ENCODE measurements at regions not wholly inside any gene's neighbourhood (a gene's known extent, or its start where the extent isn't known, plus 50 kb on each side); places are given as distances from the start of the nearest gene placed in this dataset.

DNA sequence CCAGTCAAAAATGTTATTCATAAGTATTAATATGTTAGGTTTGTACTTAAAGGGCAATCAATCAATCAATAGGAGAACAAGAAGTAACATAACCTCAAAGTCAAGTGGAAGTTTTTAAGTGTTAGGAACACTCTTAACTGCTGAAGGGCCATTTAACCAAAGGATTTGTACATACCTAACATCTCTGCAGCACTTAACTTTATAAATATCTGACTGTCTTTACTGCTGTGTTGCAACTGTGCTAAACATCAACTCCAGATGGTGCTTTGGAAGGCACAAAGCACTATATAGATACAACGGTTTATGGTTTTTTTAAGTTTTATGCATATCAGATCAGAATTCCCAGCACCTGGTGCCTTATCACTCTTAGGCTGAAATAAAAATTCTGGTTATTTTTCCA is 604.9 kb upstream of the PTGER4 start:
- in situ Hi-C loops (cut with MboI; ENCODE audit: low sequenced_read_pairs) = no loop called here

- in situ Hi-C loops (cut with MboI; ENCODE audit: low sequenced_read_pairs) = no loop called here
Observed at GRCh38 chr5:40073927-40074326, 605.8 kb upstream of the PTGER4 start.

GRCh38 chr5:40071870-40072269 is 607.8 kb upstream of the PTGER4 start:
- in situ Hi-C loops (cut with MboI; ENCODE audit: low sequenced_read_pairs) = no loop called here

DNA sequence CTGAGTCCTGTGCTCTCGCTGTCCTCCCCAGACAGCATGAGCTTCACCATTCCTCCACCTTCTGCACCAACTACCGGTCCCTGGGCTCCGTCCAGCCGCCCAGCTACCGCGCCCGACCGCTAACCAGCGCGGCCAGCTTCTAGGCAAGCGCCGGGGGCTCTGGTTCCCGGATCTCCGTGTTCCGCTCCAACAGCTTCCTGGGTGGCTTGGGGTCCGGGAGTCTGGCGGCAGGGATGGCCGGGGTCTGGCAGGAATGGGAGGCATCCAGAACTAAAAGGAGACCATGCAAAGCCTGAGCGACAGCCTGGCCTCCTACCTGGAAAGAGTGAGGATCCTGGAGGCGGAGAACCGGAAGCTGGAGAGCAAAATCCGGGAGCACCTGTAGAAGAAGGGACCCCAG is 613.1 kb upstream of the PTGER4 start:
- in situ Hi-C loops (cut with MboI; ENCODE audit: low sequenced_read_pairs) = no loop called here

- in situ Hi-C loops (cut with MboI; ENCODE audit: low sequenced_read_pairs) = no loop called here
Observed at GRCh38 chr5:40052808-40053207, 626.9 kb upstream of the PTGER4 start.

- in situ Hi-C loops (cut with MboI; ENCODE audit: low sequenced_read_pairs) = no loop called here
Observed at GRCh38 chr5:40046792-40047191, 622.0 kb upstream of the DAB2 start.

- in situ Hi-C loops (cut with MboI; ENCODE audit: low sequenced_read_pairs) = no loop called here
Observed at GRCh38 chr5:40045429-40045828, 620.6 kb upstream of the DAB2 start.

DNA sequence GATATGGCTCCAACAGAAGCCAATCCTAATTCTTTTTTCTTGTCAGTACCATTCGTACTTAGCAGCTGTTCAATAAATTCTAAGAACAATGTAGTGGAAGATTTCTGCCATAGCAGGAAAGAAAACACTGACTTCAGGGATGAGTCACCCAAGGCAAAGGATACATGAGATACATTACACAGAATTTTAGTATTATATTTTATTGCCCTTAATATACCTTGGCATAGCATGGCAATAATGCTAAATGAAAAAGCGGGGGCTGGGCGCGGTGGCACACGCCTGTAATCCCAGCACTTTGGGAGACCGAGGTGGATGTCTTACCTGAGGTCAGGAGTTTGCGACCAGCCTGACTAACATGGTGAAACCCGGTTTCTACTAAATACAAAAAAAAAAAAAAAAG is 619.1 kb upstream of the DAB2 start:
- in situ Hi-C loops (cut with MboI; ENCODE audit: low sequenced_read_pairs) = no loop called here

DNA sequence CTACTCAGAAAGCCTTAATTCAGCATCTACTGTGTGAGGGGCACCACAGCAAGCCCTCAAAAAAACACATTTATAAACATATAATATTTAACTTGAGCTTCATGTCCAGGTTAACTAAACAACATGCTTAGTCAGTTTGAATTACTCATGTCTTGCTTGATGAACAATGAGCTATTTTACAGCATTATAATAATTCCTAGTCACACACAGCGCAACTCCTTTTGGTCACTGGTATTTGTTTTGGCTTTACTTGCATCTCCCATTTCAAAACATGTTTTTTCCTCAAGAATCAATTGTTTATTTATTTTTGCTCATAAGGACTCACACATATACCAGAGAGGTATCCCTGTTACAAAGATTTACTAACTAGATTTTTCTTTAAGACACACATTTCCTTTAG is 616.7 kb upstream of the DAB2 start:
- in situ Hi-C loops (cut with MboI; ENCODE audit: low sequenced_read_pairs) = no loop called here

GRCh38 chr5:40037713-40038112 is 612.9 kb upstream of the DAB2 start:
- in situ Hi-C loops (cut with MboI; ENCODE audit: low sequenced_read_pairs) = no loop called here

DNA sequence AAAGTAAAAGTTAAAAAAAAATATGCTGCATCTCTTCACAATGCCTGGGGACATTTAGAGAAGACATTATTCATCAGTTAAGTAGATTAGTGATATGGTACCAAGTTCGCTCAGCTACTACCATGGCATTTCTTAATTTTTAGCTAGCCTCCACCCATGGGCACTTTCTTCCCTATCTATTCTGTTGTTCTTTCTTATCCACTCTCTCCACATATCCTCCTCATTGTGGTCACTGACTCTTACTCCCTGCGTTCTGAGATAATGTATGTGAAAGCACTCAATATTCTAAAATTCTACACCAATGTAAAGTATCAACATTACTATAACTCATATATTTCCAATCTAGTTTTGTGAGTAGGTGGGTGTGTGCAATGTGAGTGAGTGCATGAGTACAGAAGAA is 609.7 kb upstream of the DAB2 start:
- in situ Hi-C loops (cut with MboI; ENCODE audit: low sequenced_read_pairs) = no loop called here

DNA sequence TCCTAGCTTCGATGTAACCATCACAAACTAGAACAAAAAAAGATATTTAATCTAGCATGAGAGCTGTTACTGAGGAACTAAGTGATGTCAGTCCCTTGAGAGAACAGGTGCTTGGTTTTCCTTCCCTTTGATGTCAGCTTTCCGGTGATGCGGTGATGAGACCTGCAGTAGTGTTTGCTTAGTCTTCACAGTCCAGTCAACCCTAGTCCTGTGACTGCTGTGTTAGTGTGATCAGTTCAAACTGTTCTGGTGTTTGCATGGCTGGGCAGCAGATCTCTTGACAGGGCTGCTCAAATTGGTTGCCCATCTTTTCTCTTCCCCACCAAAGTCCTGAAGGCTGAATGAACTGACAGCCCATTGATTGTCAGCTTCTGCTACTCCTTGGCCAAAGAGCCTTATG is 608.6 kb upstream of the DAB2 start:
- in situ Hi-C loops (cut with MboI; ENCODE audit: low sequenced_read_pairs) = no loop called here

DNA sequence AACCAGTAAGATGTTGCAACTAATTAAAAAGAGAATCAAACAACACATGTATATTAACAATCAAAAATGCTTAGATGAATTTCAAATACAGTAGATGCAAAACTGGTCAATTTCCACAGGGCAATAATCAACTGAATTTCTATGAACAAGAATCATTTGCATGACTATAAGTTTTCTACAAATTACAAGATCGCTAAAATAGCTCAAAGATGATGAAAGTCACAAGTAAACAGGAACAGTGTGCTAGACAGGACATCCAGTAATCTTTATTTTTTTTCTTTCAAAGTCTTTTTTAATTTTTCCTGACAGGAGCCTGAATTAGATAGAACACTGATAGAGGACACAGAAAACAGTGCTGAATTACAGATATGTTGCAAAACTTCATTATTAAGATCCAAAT is 608.2 kb upstream of the DAB2 start:
- in situ Hi-C loops (cut with MboI; ENCODE audit: low sequenced_read_pairs) = no loop called here

DNA sequence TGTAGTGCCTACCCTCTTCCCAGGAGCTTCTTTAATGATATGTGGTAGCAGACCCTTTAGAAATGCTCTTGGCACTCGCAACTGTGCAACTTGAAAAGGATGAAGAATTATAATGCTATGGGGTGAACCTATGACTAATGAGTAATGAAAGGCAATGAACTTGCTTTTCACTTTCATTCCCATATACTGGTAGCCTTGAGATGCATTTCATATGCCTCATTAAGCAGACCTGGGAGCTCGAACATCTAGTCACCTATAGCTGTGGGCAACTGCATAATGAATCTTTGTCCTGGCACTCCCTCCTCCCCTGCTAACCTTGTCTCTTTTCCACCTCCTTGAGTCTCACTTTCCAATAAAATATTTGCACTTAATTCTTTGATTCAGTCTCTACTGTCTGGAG is 605.9 kb upstream of the DAB2 start:
- in situ Hi-C loops (cut with MboI; ENCODE audit: low sequenced_read_pairs) = no loop called here

- in situ Hi-C loops (cut with MboI; ENCODE audit: low sequenced_read_pairs) = no loop called here
Observed at GRCh38 chr5:40029711-40030495, 605.1 kb upstream of the DAB2 start.

DNA sequence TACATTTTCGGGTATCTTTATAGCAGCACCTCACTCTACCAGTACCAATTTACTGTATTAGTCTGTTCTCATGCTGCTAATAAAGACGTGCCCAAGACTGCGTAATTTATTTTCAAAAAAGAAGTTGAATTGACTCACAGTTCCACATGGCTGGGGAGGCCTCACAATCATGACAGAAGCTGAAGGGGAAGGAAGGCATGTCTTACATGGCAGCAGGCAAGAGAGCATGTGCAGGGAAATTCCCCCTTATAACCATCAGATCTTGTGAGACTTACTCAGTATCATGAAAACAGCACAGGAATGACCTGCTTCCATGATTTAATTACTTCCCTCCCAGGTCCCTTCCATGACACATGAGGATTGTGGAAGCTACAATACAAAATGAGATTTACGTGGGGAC is 602.6 kb upstream of the DAB2 start:
- in situ Hi-C loops (cut with MboI; ENCODE audit: low sequenced_read_pairs) = no loop called here

- in situ Hi-C loops (cut with MboI; ENCODE audit: low sequenced_read_pairs) = no loop called here
Observed at GRCh38 chr5:40025586-40025985, 600.8 kb upstream of the DAB2 start.

DNA sequence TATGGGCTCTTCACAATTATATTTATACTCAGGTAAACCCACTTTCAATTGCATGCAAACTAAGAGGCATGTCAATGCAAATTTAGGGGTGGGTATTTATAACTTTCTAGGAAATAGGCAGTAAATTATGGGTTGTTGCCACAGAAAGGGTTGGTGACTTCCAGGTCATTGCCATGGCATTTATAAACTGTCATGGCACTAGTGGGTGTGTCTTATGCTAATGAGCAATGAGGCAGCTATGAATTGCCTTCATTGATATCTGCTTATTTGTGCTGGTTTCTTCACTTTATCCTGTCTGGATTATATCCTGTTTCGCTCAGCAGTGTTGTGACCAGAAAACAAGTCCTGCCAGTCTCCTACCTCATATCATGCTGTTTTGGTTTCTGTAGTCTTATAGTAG is 597.3 kb upstream of the DAB2 start:
- in situ Hi-C loops (cut with MboI; ENCODE audit: low sequenced_read_pairs) = no loop called here

- in situ Hi-C loops (cut with MboI; ENCODE audit: low sequenced_read_pairs) = no loop called here
Observed at GRCh38 chr5:40021007-40021406, 596.2 kb upstream of the DAB2 start.

DNA sequence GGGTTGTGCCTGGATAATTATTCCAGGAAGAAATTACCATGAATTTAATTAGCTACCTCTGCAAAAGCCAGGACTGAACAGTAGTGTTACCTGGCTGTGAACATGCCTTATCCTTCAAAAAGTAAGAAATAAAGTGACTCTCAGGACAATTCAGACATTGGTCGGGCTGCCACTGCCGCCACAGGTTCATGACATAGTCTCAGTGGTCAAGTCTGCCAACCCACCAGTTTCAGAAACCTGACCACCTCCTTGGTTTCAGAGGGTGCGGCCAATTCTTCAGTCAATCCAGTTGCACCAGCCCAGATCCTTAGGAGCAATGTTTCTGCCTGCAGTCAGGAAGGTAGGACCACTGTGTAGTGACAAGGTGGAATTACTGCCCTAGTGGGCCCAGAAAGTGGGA is 593.1 kb upstream of the DAB2 start:
- in situ Hi-C loops (cut with MboI; ENCODE audit: low sequenced_read_pairs) = no loop called here

DNA sequence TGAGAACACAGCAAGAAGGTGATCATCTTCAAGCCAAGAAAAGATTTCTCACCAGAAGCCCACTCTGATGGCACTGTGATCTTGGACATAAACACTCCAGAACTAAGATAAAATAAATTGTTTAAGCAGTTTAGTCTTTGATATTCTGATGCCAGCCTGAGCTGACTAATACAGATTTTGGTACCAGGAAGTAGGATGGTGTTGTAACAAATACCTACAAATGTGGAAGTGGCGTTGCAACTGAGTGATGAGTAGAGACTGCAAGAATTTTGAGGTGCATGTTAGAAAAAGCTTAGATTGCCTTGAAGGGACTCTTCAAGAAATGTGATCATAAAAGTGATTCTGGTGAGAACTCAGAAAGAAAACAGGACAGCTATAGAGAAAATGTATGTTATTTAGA is 592.4 kb upstream of the DAB2 start:
- in situ Hi-C loops (cut with MboI; ENCODE audit: low sequenced_read_pairs) = no loop called here

- in situ Hi-C loops (cut with MboI; ENCODE audit: low sequenced_read_pairs) = no loop called here
Observed at GRCh38 chr5:40010436-40010835, 585.7 kb upstream of the DAB2 start.

- in situ Hi-C loops (cut with MboI; ENCODE audit: low sequenced_read_pairs) = no loop called here
Observed at GRCh38 chr5:40006260-40006659, 581.5 kb upstream of the DAB2 start.

All from hTERT RPE-1 (cell line).